Stomach (tissue), 4 donors: ENCODE measurements at regions not wholly inside any gene's neighbourhood (a gene's known extent, or its start where the extent isn't known, plus 50 kb on each side); places are given as distances from the start of the nearest gene placed in this dataset.

Experiments
- EP300 ChIP-seq: sonication (generic); formaldehyde crosslinking; IDR thresholded peaks from one replicate; pipeline ENCODE4 v1.6.1; 2017; ENCODE audit warnings: antibody characterized with exemption
- POLR2AphosphoS5 ChIP-seq, 3 donors: sonication (generic); formaldehyde crosslinking; IDR thresholded peaks; one replicate each; pipeline ENCODE4 v1.6.1; 2016; ENCODE audit warnings: antibody characterized with exemption in 3 of 3
- TF ChIP-seq, protein P1 (sequence below), 7 experiments: fragments of 450-650 bp in 4 of 7; fragments of 200-600 bp in 3 of 7; sonication (generic) in 3 of 7; IDR thresholded peaks; one replicate each; pipeline ENCODE4 v1.5.1; 2016 to 2019; ENCODE audit warnings: antibody characterized with exemption in 7 of 7, control low read depth in 2 of 7, mild to moderate bottlenecking in 1 of 7

DNA sequence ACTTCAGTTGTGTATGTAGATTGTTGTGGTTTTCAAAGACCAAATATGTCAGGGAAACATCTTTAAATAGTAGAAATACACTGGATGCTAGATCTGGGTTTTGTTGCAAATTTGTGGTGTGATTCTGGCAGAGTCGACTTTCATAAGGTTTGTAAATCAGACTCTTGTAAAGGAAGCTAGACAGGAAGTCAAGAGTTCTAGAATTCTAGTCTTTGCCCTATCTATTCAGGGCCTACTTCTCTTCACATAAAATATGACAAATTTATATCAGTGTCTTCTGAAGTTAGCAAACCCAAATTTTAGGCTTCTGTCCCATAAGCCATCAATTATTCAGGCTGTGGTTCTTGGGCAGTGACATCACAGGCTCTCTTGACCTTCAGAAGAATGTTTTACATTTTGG, 1579.2 kb upstream of the PIK3C3 start:
- TF ChIP-seq, protein P1, sequence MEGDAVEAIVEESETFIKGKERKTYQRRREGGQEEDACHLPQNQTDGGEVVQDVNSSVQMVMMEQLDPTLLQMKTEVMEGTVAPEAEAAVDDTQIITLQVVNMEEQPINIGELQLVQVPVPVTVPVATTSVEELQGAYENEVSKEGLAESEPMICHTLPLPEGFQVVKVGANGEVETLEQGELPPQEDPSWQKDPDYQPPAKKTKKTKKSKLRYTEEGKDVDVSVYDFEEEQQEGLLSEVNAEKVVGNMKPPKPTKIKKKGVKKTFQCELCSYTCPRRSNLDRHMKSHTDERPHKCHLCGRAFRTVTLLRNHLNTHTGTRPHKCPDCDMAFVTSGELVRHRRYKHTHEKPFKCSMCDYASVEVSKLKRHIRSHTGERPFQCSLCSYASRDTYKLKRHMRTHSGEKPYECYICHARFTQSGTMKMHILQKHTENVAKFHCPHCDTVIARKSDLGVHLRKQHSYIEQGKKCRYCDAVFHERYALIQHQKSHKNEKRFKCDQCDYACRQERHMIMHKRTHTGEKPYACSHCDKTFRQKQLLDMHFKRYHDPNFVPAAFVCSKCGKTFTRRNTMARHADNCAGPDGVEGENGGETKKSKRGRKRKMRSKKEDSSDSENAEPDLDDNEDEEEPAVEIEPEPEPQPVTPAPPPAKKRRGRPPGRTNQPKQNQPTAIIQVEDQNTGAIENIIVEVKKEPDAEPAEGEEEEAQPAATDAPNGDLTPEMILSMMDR (IDR thresholded peaks at IDR 0.05) = no peak
- TF ChIP-seq POLR2AphosphoS5 (IDR thresholded peaks at IDR 0.05) (no peak), EP300 (no peak)
